ENCODE measurements at regions not wholly inside any gene's neighbourhood (a gene's known extent, or its start where the extent isn't known, plus 50 kb on each side); places are given as distances from the start of the nearest gene placed in this dataset.

DNA sequence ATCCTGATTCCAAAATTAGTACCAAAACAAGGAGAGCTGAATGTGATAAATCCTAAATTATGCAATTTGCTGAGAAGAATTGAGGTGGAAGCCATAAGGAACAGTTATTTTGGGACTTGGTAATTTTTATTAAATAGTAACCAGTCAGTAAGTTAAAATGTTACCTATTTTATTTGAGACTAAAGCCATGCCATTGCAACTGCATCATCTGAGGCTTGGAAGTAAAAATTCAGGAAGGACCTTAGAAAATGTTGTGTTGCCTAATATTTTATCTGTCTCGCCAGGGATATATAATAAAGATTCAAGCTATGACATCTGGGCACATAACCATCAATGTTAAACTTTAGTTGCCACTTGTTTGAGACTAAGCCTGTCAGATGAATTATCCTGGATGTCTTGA is 341.3 kb upstream of the MAGEB16 start:
- Histone ChIP-seq H3K36me3 (ENCODE audit: control insufficient read depth in 2 of 2, insufficient read depth in 1 of 2, low read length in 2 of 2) (no peaks in the 10 kb centered on the region), H3K4me1 (ENCODE audit: control insufficient read depth, insufficient read depth, low read length) (no peaks in the 10 kb centered on the region), H3K9me3 (ENCODE audit: control insufficient read depth, insufficient read depth, low read depth, low read length) (no peaks in the 10 kb centered on the region), H3K27ac (ENCODE audit: extremely low read depth, low read depth, low read length) (no peak overlapping the region), H3K4me3 (ENCODE audit: low read depth, low read length) (no peak overlapping the region)
- TF ChIP-seq ZBTB21 (tag by site-specific recombination; IDR thresholded peaks at IDR 0.05) (no peak), ZNF350 (tag by site-specific recombination; IDR thresholded peaks at IDR 0.05) (no peak), ZNF623 (tag by site-specific recombination; IDR thresholded peaks at IDR 0.05) (no peak), ZNF600 (tag by site-specific recombination; IDR thresholded peaks at IDR 0.05) (no peak), ZNF138 (tag by site-specific recombination; IDR thresholded peaks at IDR 0.05; ENCODE audit: borderline replicate concordance) (no peak), ZNF530 (tag by site-specific recombination; IDR thresholded peaks at IDR 0.05; ENCODE audit: low read depth) (no peak), ZNF555 (tag by site-specific recombination; conservative IDR thresholded peaks at IDR 0.05) (no peak), ZBTB7A (tag by site-specific recombination; IDR thresholded peaks at IDR 0.05; ENCODE audit: low read depth) (no peak), KLF7 (tag by site-specific recombination; IDR thresholded peaks at IDR 0.05; ENCODE audit: borderline replicate concordance) (no peak)
- TF ChIP-seq, protein P1, sequence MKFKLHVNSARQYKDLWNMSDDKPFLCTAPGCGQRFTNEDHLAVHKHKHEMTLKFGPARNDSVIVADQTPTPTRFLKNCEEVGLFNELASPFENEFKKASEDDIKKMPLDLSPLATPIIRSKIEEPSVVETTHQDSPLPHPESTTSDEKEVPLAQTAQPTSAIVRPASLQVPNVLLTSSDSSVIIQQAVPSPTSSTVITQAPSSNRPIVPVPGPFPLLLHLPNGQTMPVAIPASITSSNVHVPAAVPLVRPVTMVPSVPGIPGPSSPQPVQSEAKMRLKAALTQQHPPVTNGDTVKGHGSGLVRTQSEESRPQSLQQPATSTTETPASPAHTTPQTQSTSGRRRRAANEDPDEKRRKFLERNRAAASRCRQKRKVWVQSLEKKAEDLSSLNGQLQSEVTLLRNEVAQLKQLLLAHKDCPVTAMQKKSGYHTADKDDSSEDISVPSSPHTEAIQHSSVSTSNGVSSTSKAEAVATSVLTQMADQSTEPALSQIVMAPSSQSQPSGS (tag by site-specific recombination; IDR thresholded peaks at IDR 0.05; ENCODE audit: low read depth) = no peak
- CTCF ChIA-PET = no interaction called here
- POLR2A ChIA-PET = no interaction called here

DNA sequence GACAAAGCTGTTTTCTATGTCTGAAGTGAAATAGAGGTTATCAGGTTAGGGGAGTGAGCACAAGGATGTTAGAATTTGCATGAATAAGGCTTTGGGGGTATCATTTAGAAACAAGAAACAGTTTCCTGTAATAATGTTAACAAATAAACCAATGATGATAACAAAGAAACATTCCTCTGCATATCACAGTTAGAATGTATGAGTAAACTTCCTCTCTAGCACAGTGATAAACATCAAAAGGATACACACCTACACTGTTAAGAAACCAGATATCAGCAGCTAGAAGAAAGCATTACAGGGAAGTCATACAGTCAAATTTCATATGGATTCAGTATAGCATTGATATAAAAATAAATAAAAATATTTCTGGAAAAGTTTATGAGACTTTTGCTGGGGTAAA is 340.0 kb upstream of the MAGEB16 start:
- H3K27ac ChIP-seq (ENCODE audit: extremely low read depth, low read depth, low read length) = no peak overlapping the region
- ChIA-PET POLR2A (no interaction called here), CTCF (no interaction called here)
- H3K4me3 ChIP-seq (ENCODE audit: low read depth, low read length) = no peak overlapping the region
- no peaks in the 10 kb centered on the region for H3K4me1 ChIP-seq (ENCODE audit: control insufficient read depth, insufficient read depth, low read length)
- no peaks in the 10 kb centered on the region for H3K36me3 ChIP-seq (ENCODE audit: control insufficient read depth in 2 of 2, insufficient read depth in 1 of 2, low read length in 2 of 2)
- TF ChIP-seq CTCF (tag by site-specific recombination; IDR thresholded peaks at IDR 0.05) (no peak), ZNF155 (tag by site-specific recombination; IDR thresholded peaks at IDR 0.05) (no peak), PRDM10 (tag by site-specific recombination; IDR thresholded peaks at IDR 0.05) (no peak), ZNF157 (tag by site-specific recombination; IDR thresholded peaks at IDR 0.05) (no peak), SP2 (tag by site-specific recombination; IDR thresholded peaks at IDR 0.05) (no peak), ZBTB48 (tag by site-specific recombination; IDR thresholded peaks at IDR 0.05) (no peak)
- no peaks in the 10 kb centered on the region for H3K9me3 ChIP-seq (ENCODE audit: control insufficient read depth, insufficient read depth, low read depth, low read length)

- CTCF ChIA-PET = no interaction called here
- Histone ChIP-seq H3K27ac (ENCODE audit: extremely low read depth, low read depth, low read length) (no peak overlapping the region), H3K4me3 (ENCODE audit: low read depth, low read length) (no peak overlapping the region), H3K36me3 (ENCODE audit: control insufficient read depth in 2 of 2, insufficient read depth in 1 of 2, low read length in 2 of 2) (no peaks in the 10 kb centered on the region), H3K4me1 (ENCODE audit: control insufficient read depth, insufficient read depth, low read length) (no peaks in the 10 kb centered on the region), H3K9me3 (ENCODE audit: control insufficient read depth, insufficient read depth, low read depth, low read length) (no peaks in the 10 kb centered on the region)
- POLR2A ChIA-PET = no interaction called here
- no peak for TF ChIP-seq ZNF626 (tag by site-specific recombination; IDR thresholded peaks at IDR 0.05)
- no peak for TF ChIP-seq TRIM28 (IDR thresholded peaks at IDR 0.05; ENCODE audit: borderline replicate concordance, low read length)
- no peak for TF ChIP-seq ZNF248 (tag by site-specific recombination; IDR thresholded peaks at IDR 0.05)
- TF ChIP-seq SETDB1 (IDR thresholded peaks at IDR 0.05; ENCODE audit: insufficient read length, low read length) = no peak
- TF ChIP-seq ZNF184 (tag by site-specific recombination; IDR thresholded peaks at IDR 0.05) = no peak
- TF ChIP-seq ZNF792 (tag by site-specific recombination; IDR thresholded peaks at IDR 0.05) = no peak
- TF ChIP-seq TSHZ1 (tag by site-specific recombination; IDR thresholded peaks at IDR 0.05; ENCODE audit: borderline replicate concordance) = no peak
- no peak for TF ChIP-seq ZNF221 (tag by site-specific recombination; IDR thresholded peaks at IDR 0.05; ENCODE audit: borderline replicate concordance)
These were observed 337.0 kb upstream of the MAGEB16 start for GRCh38 chrX:35461164-35461563.

Measured in HEK293 (cell line).